ENCODE measurements at regions not wholly inside any gene's neighbourhood (a gene's known extent, or its start where the extent isn't known, plus 50 kb on each side); places are given as distances from the start of the nearest gene placed in this dataset.

DNA sequence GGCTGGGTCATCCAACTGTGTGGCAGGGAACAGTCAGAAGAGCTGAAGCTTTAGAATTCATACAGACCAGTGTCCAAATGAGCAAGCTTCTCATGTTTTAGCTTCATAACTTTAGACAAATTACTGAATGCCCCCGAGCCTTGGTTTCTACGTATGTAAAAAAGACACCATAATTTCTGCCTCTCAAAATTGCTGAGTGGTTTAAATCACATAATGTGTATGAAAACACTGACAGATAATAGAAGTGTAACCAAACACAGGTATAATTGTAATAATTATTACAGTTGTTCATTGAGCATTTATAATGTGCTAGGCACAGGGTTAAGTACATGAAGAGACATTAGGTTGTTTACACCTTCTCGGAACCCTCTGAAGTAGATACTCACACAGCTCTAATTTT, 207.2 kb downstream of the IGSF11 start:
- POLR2A ChIA-PET, result no interaction called here
- DNase-seq (ENCODE audit: extremely low read depth in 1 of 4, low spot score in 3 of 4), result no peak

GRCh38 chr3:118828351-118828750, 206.3 kb downstream of the IGSF11 start:
- Histone ChIP-seq H3K27ac (ENCODE audit: extremely low read depth, low read depth, low read length) (no peak overlapping the region), H3K4me1 (replicated peaks in 1 of 2; ENCODE audit: control insufficient read depth in 2 of 2, insufficient read depth in 2 of 2, low read length in 2 of 2) (no peaks in the 10 kb centered on the region), H3K27me3 (ENCODE audit: control insufficient read depth in 2 of 2, insufficient read depth in 2 of 2, low read length in 2 of 2) (0 out of 5 replicates have a peak, but pooled peaks cover 0 to 5% of the 10 kb centered on the region in 2 experiments), H3K9ac (ENCODE audit: insufficient read depth in 1 of 2, low read depth in 2 of 2, low read length in 2 of 2) (no peak overlapping the region), H3K9me1 (ENCODE audit: control insufficient read depth, insufficient read depth, low read length) (no peaks in the 10 kb centered on the region), H3K9me3 (replicated peaks; ENCODE audit: control insufficient read depth, insufficient read depth, low read depth, low read length) (no peaks in the 10 kb centered on the region), H3K4me3 (no peak overlapping the region), H3K4me2 (ENCODE audit: insufficient read depth, low read length) (no peak overlapping the region), H4K20me1 (replicated peaks; ENCODE audit: control insufficient read depth, insufficient read depth, low read length) (no peaks in the 10 kb centered on the region), H3K36me3 (ENCODE audit: control insufficient read depth, insufficient read depth, low read length) (no peaks in the 10 kb centered on the region), H2AFZ (ENCODE audit: low read depth, low read length) (no peak overlapping the region), H3K79me2 (ENCODE audit: control insufficient read depth, insufficient read depth, low read length) (no peaks in the 10 kb centered on the region)
- intact Hi-C loops (cut with micrococcal nuclease) (no loop called here), in situ Hi-C loops (cut with MboI) (no loop called here)
- ATAC-seq, result no peak
- BruUV-seq (replicated peaks), result no TSS peak
- CTCF ChIA-PET (ENCODE audit: low intra/inter-chr PET ratio), result no interaction called here
- no peak for DNase-seq (ENCODE audit: extremely low read depth in 1 of 4, low spot score in 3 of 4)
- FAIRE-seq, result no peak
- 0% methylated on average over 3 of the region's 4 CpGs for WGBS (ENCODE audit: insufficient coverage, low coverage, missing lambda C conversion rate)
- POLR2A ChIA-PET, result no interaction called here
- TF ChIP-seq ZNF583 (CRISPR knock-in tag; IDR thresholded peaks at IDR 0.05) (no peak), PHB (CRISPR knock-in tag; IDR thresholded peaks at IDR 0.05) (no peak), KAT8 (IDR thresholded peaks at IDR 0.05; ENCODE audit: low read depth) (no peak), ZC3H4 (CRISPR knock-in tag; IDR thresholded peaks at IDR 0.05; ENCODE audit: borderline replicate concordance) (no peak), SFPQ (IDR thresholded peaks at IDR 0.05; ENCODE audit: low read depth, low read length) (no peak), SETDB1 (IDR thresholded peaks at IDR 0.05; ENCODE audit: low read length) (no peak), TCF3 (CRISPR knock-in tag; IDR thresholded peaks at IDR 0.05) (no peak)
- TF ChIP-seq, protein P1, sequence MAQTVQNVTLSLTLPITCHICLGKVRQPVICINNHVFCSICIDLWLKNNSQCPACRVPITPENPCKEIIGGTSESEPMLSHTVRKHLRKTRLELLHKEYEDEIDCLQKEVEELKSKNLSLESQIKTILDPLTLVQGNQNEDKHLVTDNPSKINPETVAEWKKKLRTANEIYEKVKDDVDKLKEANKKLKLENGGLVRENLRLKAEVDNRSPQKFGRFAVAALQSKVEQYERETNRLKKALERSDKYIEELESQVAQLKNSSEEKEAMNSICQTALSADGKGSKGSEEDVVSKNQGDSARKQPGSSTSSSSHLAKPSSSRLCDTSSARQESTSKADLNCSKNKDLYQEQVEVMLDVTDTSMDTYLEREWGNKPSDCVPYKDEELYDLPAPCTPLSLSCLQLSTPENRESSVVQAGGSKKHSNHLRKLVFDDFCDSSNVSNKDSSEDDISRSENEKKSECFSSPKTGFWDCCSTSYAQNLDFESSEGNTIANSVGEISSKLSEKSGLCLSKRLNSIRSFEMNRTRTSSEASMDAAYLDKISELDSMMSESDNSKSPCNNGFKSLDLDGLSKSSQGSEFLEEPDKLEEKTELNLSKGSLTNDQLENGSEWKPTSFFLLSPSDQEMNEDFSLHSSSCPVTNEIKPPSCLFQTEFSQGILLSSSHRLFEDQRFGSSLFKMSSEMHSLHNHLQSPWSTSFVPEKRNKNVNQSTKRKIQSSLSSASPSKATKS (CRISPR knock-in tag; IDR thresholded peaks at IDR 0.05), result no peak

More for the DNA sequence above, 207.2 kb downstream of the IGSF11 start:
- 2% methylated on average over 3 of the region's 3 CpGs for WGBS (ENCODE audit: insufficient coverage, low coverage, missing lambda C conversion rate)
- no peak for ATAC-seq
- TF ChIP-seq ATF2 (CRISPR knock-in tag; IDR thresholded peaks at IDR 0.05), result no peak
- TF ChIP-seq KHSRP (IDR thresholded peaks at IDR 0.05), result no peak
- TF ChIP-seq ARNT (IDR thresholded peaks at IDR 0.05), result no peak
- TF ChIP-seq NCOR1 (IDR thresholded peaks at IDR 0.05), result no peak
- TF ChIP-seq XRCC5 (IDR thresholded peaks at IDR 0.05; ENCODE audit: low read depth, low read length), result no peak
- TF ChIP-seq ZNF668 (CRISPR knock-in tag; IDR thresholded peaks at IDR 0.05), result no peak
- 0 out of 5 replicates have a peak, but pooled peaks cover 0 to 5% of the 10 kb centered on the region in 2 experiments for H3K27me3 ChIP-seq (ENCODE audit: control insufficient read depth in 2 of 2, insufficient read depth in 2 of 2, low read length in 2 of 2)
- H4K20me1 ChIP-seq (replicated peaks; ENCODE audit: control insufficient read depth, insufficient read depth, low read length), result no peaks in the 10 kb centered on the region
- FAIRE-seq, result no peak
- H3K4me3 ChIP-seq, result no peak overlapping the region
- H3K9me3 ChIP-seq (replicated peaks; ENCODE audit: control insufficient read depth, insufficient read depth, low read depth, low read length), result no peaks in the 10 kb centered on the region
- in situ Hi-C loops (cut with MboI), result no loop called here
- H2AFZ ChIP-seq (ENCODE audit: low read depth, low read length), result no peak overlapping the region
- no peak overlapping the region for H3K4me2 ChIP-seq (ENCODE audit: insufficient read depth, low read length)
- intact Hi-C loops (cut with micrococcal nuclease), result no loop called here
- no peak overlapping the region for H3K9ac ChIP-seq (ENCODE audit: insufficient read depth in 1 of 2, low read depth in 2 of 2, low read length in 2 of 2)
- no peaks in the 10 kb centered on the region for H3K36me3 ChIP-seq (ENCODE audit: control insufficient read depth, insufficient read depth, low read length)
- H3K27ac ChIP-seq (ENCODE audit: extremely low read depth, low read depth, low read length), result no peak overlapping the region
- CTCF ChIA-PET (ENCODE audit: low intra/inter-chr PET ratio), result no interaction called here
- no peaks in the 10 kb centered on the region for H3K4me1 ChIP-seq (replicated peaks in 1 of 2; ENCODE audit: control insufficient read depth in 2 of 2, insufficient read depth in 2 of 2, low read length in 2 of 2)
- H3K79me2 ChIP-seq (ENCODE audit: control insufficient read depth, insufficient read depth, low read length), result no peaks in the 10 kb centered on the region
- no TSS peak for BruUV-seq (replicated peaks)
- no peaks in the 10 kb centered on the region for H3K9me1 ChIP-seq (ENCODE audit: control insufficient read depth, insufficient read depth, low read length)

Data from K562 (cell line).